SH-SY5Y (cell line): ENCODE measurements at regions not wholly inside any gene's neighbourhood (a gene's known extent, or its start where the extent isn't known, plus 50 kb on each side); places are given as distances from the start of the nearest gene placed in this dataset.

Experiments
- GATA2 ChIP-seq: IDR thresholded peaks from 2 replicates; pipeline ENCODE4 v1.6.1; 2011; ENCODE audit warnings: mild to moderate bottlenecking, low read depth, low read length
- GATA3 ChIP-seq: IDR thresholded peaks from 2 replicates; pipeline ENCODE4 v1.6.1; 2011; ENCODE audit warnings: low read depth, mild to moderate bottlenecking, low read length, moderate library complexity

DNA sequence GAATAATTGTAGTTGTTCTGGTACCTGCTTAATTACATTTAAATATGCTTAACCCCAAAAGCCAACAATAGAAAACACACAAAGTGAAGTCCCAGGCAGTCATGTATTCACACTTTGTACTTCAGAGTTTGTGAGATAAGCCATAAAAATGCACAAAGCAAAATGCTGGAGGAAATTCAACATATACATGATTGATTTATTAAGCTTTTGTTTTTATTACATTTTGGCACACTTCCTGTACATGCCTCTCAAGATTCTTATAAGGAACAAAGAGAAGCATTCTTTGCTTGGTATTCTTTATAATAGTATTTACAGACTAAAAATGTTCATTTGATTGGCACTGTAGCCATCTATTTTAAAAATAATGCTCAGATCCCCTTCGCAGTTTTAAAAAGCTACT lies 107.7 kb upstream of the ANK3 start:
- TF ChIP-seq GATA3 (no peak), GATA2 (no peak)
